Kidney epithelial cell (primary cell): ENCODE measurements at regions not wholly inside any gene's neighbourhood (a gene's known extent, or its start where the extent isn't known, plus 50 kb on each side); places are given as distances from the start of the nearest gene placed in this dataset.

Experiments used
- DNase-seq: peaks from one replicate; pipeline ENCODE4 v3.0.0-alpha.2; 2010; ENCODE audit warnings: low read depth
- H3K27me3 ChIP-seq: 2 replicates; pipeline ENCODE4 v1.6.0; 2011; ENCODE audit warnings: low read length; ENCODE audit not compliant: control insufficient read depth, insufficient read depth
- H3K36me3 ChIP-seq: 2 replicates; pipeline ENCODE4 v1.5.1; 2011; ENCODE audit warnings: low read length; ENCODE audit not compliant: control insufficient read depth, insufficient read depth
- H3K4me3 ChIP-seq: 2 replicates; pipeline ENCODE4 v1.5.1; 2011; ENCODE audit warnings: low read depth, mild to moderate bottlenecking, control low read depth, low read length
- CTCF ChIP-seq: IDR thresholded peaks from 2 replicates; pipeline ENCODE4 v1.5.1; 2011; ENCODE audit warnings: mild to moderate bottlenecking, moderate library complexity, low read length, control low read depth, inconsistent platforms; ENCODE audit not compliant: insufficient read depth, poor library complexity, severe bottlenecking

DNA sequence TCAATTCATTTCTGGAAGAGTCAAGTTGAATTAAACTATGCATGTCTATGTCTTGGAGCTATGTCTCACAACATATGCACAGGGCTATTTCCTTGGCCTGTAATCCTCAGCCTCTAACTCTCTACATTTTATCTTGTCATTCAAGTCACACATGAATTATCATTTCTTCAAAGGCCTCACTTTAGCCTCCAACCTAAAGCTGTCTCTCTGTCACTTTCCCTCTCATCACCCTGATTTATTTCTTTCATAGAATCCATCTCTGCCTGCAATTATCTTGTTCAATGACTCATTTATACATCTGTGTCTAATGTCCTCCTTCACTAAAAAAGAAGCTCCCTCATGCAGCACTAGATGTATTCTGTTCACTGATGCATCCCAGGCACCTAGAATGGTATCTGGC is 614.2 kb upstream of the REG3G start:
- Histone ChIP-seq H3K27me3 (no peaks in the 10 kb centered on the region), H3K4me3 (no peak overlapping the region), H3K36me3 (no peaks in the 10 kb centered on the region)
- TF ChIP-seq CTCF: no peak
- no peak for DNase-seq

DNA sequence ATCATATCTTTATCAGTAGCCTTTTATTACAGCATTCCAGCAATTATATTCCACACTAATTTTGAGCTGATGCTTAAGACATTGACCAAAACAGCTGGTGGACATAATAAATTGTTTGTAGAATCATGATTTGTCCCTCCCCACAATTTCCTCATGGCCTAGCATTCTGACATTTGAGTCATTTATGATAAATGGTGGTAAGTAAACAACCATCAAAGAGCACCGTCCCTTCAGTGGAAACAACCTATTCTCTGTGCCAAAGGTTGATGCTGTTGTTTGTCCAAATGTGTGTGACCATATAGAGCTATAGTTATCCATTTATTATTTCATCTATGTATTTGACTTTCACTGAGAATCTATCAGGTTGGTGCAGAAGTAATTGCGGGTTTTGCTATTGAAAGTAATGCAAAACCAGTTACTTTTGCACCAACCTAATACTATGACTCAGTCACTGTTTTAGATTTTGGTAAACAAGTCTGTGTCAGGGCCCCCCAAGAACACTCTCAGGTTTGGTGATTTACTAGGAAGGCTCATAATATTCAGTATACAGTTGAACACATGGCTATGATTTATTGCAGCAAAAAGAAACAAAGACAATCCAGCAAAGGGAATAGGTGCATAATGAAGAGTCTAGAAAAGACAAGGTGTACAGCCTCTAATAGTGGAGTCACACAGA is 608.7 kb upstream of the REG3G start:
- DNase-seq: no peak
- Histone ChIP-seq H3K4me3 (no peak overlapping the region), H3K36me3 (no peaks in the 10 kb centered on the region), H3K27me3 (no peaks in the 10 kb centered on the region)
- TF ChIP-seq CTCF: no peak

DNA sequence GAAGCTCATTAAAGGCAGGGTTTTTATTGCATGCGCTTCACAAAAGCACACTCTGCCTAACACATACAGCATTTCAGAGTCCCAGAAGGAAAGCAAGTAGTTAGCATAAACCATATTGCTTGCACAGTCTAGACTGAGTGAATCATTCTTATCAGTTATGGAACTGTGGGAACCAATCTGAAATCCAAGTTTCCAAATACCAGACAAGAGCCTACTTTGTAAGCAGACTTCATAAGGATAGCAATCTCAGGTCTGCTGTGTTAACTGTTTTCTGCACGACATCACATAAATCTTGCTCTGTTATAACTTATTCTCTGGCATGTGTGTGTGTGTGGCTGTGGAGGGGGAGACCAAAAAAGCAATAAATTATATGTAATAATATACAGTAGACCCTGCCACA is 608.1 kb upstream of the REG3G start:
- no peak for DNase-seq
- H3K36me3 ChIP-seq: no peaks in the 10 kb centered on the region
- TF ChIP-seq CTCF: no peak
- H3K4me3 ChIP-seq: no peak overlapping the region
- no peaks in the 10 kb centered on the region for H3K27me3 ChIP-seq

DNA sequence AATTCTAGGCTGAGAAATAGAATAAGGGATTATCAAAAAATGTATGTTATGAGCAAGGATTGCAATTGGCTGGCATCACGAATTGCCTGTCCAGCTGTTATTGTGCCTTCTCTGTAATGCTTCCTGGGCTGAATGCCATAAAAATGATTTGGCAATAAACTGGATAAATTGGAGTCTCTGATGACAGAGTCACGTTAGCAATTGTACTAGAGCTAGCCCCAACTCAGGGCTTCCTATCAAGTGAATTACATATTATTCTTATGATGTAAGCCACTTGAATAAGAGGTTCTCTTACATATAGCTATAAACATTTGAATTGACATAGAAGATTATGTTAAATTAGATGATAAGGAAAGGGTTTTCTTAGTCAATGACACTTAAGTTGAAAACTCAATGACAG is 607.5 kb upstream of the REG3G start:
- no peak for TF ChIP-seq CTCF
- Histone ChIP-seq H3K27me3 (no peaks in the 10 kb centered on the region), H3K4me3 (no peak overlapping the region), H3K36me3 (no peaks in the 10 kb centered on the region)
- DNase-seq: no peak

- Histone ChIP-seq H3K27me3 (no peaks in the 10 kb centered on the region), H3K36me3 (no peaks in the 10 kb centered on the region), H3K4me3 (no peak overlapping the region)
- DNase-seq: no peak
- TF ChIP-seq CTCF: no peak
Measured at GRCh38 chr2:78420132-78420531, 605.4 kb upstream of the REG3G start.

DNA sequence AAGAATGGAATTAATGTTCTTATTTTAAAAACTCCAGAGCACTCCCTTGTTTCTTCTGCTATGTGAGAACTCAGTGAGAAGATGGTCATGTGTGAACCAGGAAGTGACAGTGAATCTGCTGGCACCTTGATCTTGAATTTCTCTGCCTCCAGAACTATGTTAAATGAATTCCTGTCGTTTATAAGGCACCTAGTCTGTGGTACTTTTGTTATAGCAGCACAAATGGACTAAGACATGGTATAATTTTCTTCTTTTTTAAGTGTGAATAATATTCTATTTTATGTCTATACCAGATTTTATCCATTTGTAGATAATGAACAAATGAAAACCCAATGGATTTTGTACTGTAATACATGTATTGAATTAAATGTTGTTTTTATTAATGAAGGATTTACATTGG is 601.9 kb upstream of the REG3G start:
- no peak for TF ChIP-seq CTCF
- no peak for DNase-seq

More for the DNA sequence above, 601.9 kb upstream of the REG3G start:
- Histone ChIP-seq H3K27me3 (no peaks in the 10 kb centered on the region), H3K4me3 (no peak overlapping the region), H3K36me3 (no peaks in the 10 kb centered on the region)
